ENCODE measurements at regions not wholly inside any gene's neighbourhood (a gene's known extent, or its start where the extent isn't known, plus 50 kb on each side); places are given as distances from the start of the nearest gene placed in this dataset.

GRCh38 chr12:68477906-68478305 is 132.8 kb upstream of the RAP1B start:
- DNase-seq, result no peak
- no peaks in the 10 kb centered on the region for H3K36me3 ChIP-seq
- no peak for TF ChIP-seq CTCF (IDR thresholded peaks at IDR 0.05 in 8 of 11, conservative IDR thresholded peaks at IDR 0.05 in 3 of 11)
- no peak for TF ChIP-seq POLR2A (IDR thresholded peaks at IDR 0.05)
- no peak for TF ChIP-seq POLR2AphosphoS5 (IDR thresholded peaks at IDR 0.05)
- H3K27ac ChIP-seq, result no peak overlapping the region
- peaks cover 0 to 9% (median 0%) of the 10 kb centered on the region in 8 donors for H3K9me3 ChIP-seq
- WGBS, 5 donors, result 92 to 98% (median 97%) methylated on average over 5 of the region's 5 CpGs
- intact Hi-C loops (cut with DNase I; ENCODE audit: low total_unique reads), result no loop called here
- no peaks in the 10 kb centered on the region for H3K27me3 ChIP-seq (replicated peaks in 1 of 7)
- H3K4me1 ChIP-seq, result peaks cover 0 to 23% (median 13%) of the 10 kb centered on the region in 6 donors
- H3K4me3 ChIP-seq, result no peak overlapping the region

DNA sequence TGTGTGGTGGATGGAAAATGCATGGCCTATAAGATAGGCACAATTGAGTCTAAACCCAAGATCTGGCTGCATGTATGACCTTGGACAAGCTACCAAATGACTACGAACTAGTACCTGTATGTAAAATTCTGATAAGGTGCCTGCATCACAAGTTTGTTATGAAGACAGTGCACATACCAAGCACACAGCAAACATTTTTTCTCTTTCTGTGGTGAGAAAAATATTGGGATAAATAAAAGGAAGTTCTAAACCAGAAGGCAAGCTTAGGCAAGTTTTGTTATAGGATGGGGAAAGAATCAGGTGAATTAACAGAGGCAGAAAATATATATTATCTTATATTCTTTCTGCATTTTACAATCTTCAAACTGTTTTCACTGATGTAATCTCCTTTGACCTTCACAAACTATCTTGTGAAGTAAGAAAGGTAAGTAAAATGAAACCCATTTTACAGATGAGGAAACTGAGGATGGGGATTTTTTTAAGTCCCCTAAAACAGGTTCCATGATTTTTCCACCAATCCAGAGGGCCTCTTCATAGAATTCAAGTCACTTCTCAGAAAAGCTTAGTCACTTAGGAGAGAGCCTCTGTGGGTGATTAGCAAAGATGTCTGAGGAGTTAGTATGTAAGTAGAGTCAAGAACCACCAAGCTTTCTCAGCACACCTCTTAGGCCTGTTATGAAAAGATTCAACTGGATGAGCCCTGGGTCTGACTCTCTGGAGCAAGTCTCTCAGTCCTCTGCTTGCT is 132.0 kb upstream of the RAP1B start:
- peaks cover 0 to 31% (median 17%) of the 10 kb centered on the region in 6 donors for H3K4me1 ChIP-seq
- TF ChIP-seq CTCF (IDR thresholded peaks at IDR 0.05 in 8 of 11, conservative IDR thresholded peaks at IDR 0.05 in 3 of 11) (no peak), POLR2A (IDR thresholded peaks at IDR 0.05) (no peak), POLR2AphosphoS5 (IDR thresholded peaks at IDR 0.05) (no peak)
- intact Hi-C loops (cut with DNase I; ENCODE audit: low total_unique reads), result no loop called here
- no peaks in the 10 kb centered on the region for H3K36me3 ChIP-seq
- no peaks in the 10 kb centered on the region for H3K27me3 ChIP-seq (replicated peaks in 1 of 7)
- no peak for DNase-seq
- H3K27ac ChIP-seq, result no peak overlapping the region
- peaks cover 0 to 9% (median 0%) of the 10 kb centered on the region in 8 donors for H3K9me3 ChIP-seq
- WGBS, 5 donors, result 94 to 100% (median 97%) methylated on average over 1 of the region's 1 CpG
- H3K4me3 ChIP-seq, result no peak overlapping the region

DNA sequence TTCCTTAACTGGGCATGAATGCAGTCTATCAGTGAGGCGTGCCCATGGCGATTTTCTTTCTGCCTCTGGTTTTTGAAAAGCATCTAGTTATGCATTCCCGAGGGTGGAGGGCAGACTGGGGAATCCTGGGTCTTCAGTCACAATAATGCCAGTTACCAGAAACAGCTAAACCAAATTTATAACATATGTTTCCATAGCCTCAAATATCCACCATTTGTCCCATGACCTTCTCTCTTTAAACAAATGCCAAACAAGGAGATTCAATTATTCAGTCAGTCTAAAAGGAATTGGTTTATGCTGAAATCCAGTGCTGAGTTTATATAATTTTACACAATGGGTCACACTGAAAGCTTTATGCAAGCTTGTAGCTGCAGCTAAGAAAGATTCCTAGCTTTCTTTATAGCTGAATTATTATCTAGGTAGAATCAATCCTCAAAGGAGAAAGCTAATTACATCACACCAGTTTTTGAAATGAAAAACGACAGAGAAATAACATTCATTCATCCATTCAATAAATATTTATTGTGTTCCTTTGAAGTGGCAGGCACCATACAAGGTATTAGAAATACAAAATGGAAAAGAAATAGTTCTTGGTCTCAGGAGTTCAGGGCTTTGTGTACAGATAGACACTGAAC is 131.3 kb upstream of the RAP1B start:
- no peak for DNase-seq
- Histone ChIP-seq H3K36me3 (no peaks in the 10 kb centered on the region), H3K4me1 (peaks cover 0 to 34% (median 18%) of the 10 kb centered on the region in 6 donors), H3K27ac (no peak overlapping the region), H3K4me3 (no peak overlapping the region), H3K9me3 (peaks cover 0 to 9% (median 0%) of the 10 kb centered on the region in 8 donors), H3K27me3 (replicated peaks in 1 of 7) (no peaks in the 10 kb centered on the region)
- intact Hi-C loops (cut with DNase I; ENCODE audit: low total_unique reads), result no loop called here
- TF ChIP-seq CTCF (IDR thresholded peaks at IDR 0.05 in 8 of 11, conservative IDR thresholded peaks at IDR 0.05 in 3 of 11) (no peak), POLR2A (IDR thresholded peaks at IDR 0.05) (no peak), POLR2AphosphoS5 (IDR thresholded peaks at IDR 0.05) (no peak)
- 80 to 89% (median 85%) methylated on average over 4 of the region's 4 CpGs for WGBS, 5 donors

DNA sequence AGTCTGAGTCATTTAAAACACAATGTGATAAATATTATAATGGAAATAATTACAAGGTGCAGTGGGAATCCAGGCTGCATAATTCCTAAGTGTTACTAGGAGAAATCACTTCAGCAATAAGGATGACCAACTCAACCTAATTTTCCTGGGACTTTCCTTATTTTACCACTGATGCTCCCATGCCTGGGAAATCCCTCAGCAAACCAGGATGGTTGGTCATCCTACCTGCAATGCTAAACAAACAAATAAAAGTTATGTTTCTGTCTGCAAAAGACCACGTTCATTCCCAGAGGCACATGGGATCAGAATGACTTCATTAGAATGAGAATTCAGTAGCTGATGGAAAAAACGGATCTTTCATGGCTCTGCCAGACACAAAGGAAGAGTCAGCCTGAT is 130.8 kb upstream of the RAP1B start:
- TF ChIP-seq POLR2A (IDR thresholded peaks at IDR 0.05) (no peak), POLR2AphosphoS5 (IDR thresholded peaks at IDR 0.05) (no peak), CTCF (IDR thresholded peaks at IDR 0.05 in 8 of 11, conservative IDR thresholded peaks at IDR 0.05 in 3 of 11) (no peak)
- Histone ChIP-seq H3K4me1 (peaks cover 0 to 34% (median 18%) of the 10 kb centered on the region in 6 donors), H3K4me3 (no peak overlapping the region), H3K36me3 (no peaks in the 10 kb centered on the region), H3K27me3 (replicated peaks in 1 of 7) (no peaks in the 10 kb centered on the region), H3K9me3 (peaks cover 0 to 9% (median 0%) of the 10 kb centered on the region in 8 donors), H3K27ac (no peak overlapping the region)
- DNase-seq, result no peak
- 88 to 95% (median 93%) methylated on average over 2 of the region's 2 CpGs for WGBS, 5 donors
- intact Hi-C loops (cut with DNase I; ENCODE audit: low total_unique reads), result no loop called here
